ENCODE measurements at regions not wholly inside any gene's neighbourhood (a gene's known extent, or its start where the extent isn't known, plus 50 kb on each side); places are given as distances from the start of the nearest gene placed in this dataset.

GRCh38 chr6:15021074-15021473, 224.8 kb upstream of the JARID2 start:
- TF ChIP-seq EP300 (IDR thresholded peaks at IDR 0.05; ENCODE audit: borderline replicate concordance in 1 of 2, low read depth in 1 of 2, low read length in 1 of 2) = no peak
- no peak for TF ChIP-seq PBX3 (IDR thresholded peaks at IDR 0.05)
- TF ChIP-seq RXRA (IDR thresholded peaks at IDR 0.05; ENCODE audit: borderline replicate concordance, low read depth) = no peak
- TF ChIP-seq ZBTB33 (IDR thresholded peaks at IDR 0.05; ENCODE audit: borderline replicate concordance, low read depth) = no peak
- TF ChIP-seq POLR2AphosphoS5 (IDR thresholded peaks at IDR 0.05; ENCODE audit: low read depth, low read length) = no peak
- TF ChIP-seq REST (IDR thresholded peaks at IDR 0.05; ENCODE audit: low read depth, low read length) = no peak
- TF ChIP-seq, protein P1, sequence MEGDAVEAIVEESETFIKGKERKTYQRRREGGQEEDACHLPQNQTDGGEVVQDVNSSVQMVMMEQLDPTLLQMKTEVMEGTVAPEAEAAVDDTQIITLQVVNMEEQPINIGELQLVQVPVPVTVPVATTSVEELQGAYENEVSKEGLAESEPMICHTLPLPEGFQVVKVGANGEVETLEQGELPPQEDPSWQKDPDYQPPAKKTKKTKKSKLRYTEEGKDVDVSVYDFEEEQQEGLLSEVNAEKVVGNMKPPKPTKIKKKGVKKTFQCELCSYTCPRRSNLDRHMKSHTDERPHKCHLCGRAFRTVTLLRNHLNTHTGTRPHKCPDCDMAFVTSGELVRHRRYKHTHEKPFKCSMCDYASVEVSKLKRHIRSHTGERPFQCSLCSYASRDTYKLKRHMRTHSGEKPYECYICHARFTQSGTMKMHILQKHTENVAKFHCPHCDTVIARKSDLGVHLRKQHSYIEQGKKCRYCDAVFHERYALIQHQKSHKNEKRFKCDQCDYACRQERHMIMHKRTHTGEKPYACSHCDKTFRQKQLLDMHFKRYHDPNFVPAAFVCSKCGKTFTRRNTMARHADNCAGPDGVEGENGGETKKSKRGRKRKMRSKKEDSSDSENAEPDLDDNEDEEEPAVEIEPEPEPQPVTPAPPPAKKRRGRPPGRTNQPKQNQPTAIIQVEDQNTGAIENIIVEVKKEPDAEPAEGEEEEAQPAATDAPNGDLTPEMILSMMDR (IDR thresholded peaks at IDR 0.05) = no peak
- no peak for TF ChIP-seq EZH2phosphoT487 (IDR thresholded peaks at IDR 0.05; ENCODE audit: borderline replicate concordance, low read depth)
- TF ChIP-seq SMC3 (IDR thresholded peaks at IDR 0.05; ENCODE audit: low read depth, low read length) = no peak
- no peak for TF ChIP-seq GABPA (IDR thresholded peaks at IDR 0.05; ENCODE audit: low read depth)
- no peak for TF ChIP-seq FOXM1 (IDR thresholded peaks at IDR 0.05; ENCODE audit: low read depth)

All from SK-N-SH (cell line).